Endothelial cell of hepatic sinusoid (primary cell): ENCODE measurements at regions not wholly inside any gene's neighbourhood (a gene's known extent, or its start where the extent isn't known, plus 50 kb on each side); places are given as distances from the start of the nearest gene placed in this dataset.

Experiments used
- in situ Hi-C: cut with HindIII; loops from 2 replicates; pipeline ENCODE4 v1.10.0; 2017; ENCODE audit warnings: low sequenced_read_pairs

DNA sequence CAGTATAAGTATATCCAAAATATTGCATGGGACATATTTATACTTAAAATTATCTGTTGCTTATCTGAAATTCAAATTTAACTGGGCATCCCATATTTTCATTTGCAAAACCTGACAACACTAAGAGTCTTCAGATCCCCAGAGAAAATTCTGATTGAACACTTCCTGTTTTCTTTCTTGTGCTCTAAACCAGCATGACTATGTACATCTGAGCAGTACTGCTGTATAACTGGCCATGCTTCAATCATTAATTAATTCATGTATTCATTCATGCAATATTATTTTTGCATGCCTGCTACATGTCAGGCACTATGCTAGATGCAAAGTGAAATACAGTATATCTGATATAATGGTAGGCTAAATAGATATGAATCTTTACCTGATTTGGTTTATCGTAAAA is 461.2 kb downstream of the TLR4 start:
- in situ Hi-C loops = no loop called here

DNA sequence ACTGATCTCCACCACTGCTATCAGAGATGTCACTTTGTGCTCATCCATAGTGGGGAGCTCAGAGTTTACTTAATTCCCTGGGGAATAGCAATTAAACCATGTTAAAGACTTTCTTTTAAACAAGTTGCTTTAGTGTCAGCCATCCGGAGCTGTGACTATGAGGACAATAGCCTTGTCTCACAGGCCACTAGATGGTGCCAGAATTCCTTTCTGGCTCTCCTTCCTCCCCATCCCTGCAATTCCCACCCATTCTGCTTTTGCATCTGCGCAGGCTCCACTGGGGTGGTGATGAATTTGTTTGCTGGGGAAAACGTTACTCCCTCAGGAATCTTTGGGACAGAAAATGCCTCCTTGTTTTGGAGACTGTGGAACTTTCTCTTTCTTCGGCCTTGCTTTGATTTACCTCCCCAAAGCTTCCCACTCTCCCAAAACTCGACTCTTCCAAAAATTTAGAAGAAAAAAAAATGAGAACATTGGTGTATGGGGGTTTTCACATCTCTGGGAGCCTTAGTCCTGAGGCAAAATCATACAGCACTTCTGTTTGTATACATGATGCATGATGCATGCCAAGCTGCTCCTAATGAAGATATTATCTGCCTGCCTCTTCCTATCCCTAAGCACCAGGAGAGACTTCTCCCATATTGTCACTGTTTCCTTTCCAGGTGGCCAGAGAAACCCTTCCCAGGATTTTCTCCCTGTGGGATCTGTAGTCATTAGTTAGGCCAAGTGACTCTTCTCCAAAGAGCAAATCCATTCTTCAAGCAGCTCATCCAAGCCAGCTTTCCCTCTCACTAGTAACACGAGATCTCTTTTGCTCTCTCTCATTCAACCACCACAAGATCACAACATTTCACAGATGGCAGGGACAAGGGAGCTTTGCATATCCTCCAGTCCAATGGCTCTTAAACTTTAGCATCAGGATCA is 466.1 kb downstream of the TLR4 start:
- in situ Hi-C loops = no loop called here

DNA sequence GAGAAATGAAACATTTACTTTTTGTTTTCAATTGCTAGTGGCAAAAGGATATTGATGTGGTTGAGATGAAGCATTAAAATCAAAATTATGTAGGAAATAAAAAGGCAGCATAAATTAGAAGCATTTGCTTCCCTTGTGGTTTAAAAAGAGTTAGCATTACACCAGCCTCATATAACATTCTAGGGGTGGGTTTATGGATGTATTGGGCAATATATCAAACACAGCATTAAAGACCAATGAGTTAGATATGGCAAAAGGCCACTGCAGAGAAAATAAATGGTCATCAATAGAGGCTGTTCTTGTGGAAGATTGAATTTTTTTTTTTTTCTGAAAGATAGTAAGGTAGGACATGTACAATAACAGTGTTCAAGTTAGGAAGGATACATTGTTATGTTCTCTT is 473.0 kb downstream of the TLR4 start:
- in situ Hi-C loops = no loop called here

DNA sequence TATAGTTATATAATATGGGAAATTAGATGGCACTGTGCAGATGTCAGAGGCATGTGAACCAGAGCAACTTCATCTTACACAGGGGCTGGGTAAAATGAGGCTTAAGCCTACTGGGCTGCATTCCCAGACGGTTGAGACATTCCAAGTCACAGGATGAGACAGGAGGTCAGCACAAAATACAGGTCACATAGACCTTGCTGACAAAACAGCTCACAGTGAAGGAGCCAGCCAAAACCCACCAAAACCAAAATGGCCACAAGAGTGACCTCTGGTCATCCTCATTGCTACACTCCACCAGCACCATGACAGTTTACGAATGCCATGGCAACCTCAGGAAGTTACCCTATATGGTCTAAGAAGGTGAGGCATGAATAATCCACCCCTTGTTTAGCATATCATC is 479.4 kb downstream of the TLR4 start:
- in situ Hi-C loops = no loop called here

DNA sequence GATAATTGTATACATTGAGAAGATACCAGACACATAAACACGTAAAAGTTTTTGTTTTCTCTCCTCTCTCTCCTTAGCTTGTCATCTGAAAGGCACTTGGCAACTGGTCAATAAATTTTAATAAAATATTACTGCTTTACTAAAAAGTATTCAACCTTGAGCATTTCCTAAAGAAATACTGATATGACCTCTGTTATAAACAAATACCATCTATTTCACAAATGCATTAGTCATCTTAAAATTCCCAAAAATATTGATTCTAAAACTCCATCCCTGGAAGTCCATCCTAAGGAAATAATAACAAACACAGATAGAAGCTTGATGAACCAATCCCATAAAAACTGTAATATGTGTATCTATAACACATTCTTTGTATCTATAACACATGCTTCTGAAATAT is 483.2 kb downstream of the TLR4 start:
- in situ Hi-C loops = no loop called here

DNA sequence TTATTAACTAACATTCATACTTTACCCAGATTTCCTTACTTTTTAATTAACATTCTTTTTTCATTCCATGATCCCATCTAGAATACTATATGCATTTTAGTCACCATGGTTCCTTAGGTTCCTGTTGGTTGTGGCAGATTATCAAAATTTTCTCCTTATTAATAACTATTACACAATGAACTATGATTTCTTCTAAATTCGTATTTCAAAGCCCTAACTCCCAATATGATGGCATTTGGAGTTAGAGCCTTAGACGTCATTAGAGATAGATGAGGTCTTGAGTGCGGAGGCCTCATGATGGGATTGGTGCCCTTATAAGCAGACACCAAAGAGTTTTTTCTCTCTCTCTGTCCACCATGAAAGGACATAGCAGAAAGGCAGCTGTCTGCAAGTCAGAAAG is 485.4 kb downstream of the TLR4 start:
- in situ Hi-C loops = no loop called here

DNA sequence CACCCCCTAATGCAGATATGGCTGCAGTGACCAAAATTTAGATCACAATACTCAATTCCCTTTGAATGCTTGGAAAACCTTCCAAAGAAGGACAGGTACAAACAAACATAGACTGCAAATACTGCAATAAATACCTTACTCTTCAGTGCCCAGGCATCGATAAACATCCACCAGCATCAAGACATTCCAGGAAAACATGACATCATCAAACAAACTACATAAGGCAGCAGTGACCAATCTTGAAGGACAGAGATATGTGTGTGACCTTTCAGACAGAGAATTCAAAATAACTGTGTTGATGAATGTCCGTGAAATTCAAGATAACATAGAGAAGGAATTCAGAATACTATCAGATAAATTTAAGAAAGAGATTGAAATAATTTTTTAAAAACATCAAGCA is 488.6 kb downstream of the TLR4 start:
- in situ Hi-C loops = no loop called here

DNA sequence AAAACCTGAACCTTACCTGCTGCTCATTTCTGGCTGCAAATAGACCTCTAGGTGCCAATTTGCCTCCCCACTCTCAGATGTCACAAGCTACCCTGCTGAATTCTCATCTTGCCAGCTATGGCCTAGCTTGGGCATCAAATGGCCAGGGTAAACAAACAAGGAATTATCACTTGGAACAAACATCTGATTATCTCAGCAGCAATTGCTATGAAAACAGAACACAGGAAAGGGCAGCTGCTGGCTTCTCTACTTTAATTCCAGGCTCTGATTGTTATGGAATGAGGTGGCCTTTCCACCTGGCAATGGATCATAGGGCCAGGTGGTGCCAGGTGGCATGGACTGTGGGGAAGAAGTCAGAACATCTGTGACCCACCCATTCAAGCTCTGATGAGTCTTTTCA is 505.1 kb downstream of the TLR4 start:
- in situ Hi-C loops = no loop called here

DNA sequence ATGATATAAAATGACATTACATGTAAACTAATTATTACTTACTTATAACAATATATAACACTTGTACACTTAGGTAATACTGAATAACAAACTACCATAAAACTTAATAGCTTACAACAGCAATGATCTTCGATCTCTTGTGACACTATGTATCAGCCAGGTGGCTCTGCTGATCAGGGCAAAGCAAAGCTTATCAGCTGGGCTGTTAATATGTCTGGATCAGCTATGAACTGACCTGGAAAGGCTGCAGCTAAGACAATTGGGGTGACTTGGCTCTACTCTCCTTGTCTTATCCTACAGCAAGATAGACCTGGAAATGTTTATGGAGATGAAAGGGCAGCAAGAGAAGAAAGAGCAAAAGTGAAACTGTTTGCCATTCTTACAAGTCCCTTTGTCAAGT is 511.3 kb downstream of the TLR4 start:
- in situ Hi-C loops = no loop called here

DNA sequence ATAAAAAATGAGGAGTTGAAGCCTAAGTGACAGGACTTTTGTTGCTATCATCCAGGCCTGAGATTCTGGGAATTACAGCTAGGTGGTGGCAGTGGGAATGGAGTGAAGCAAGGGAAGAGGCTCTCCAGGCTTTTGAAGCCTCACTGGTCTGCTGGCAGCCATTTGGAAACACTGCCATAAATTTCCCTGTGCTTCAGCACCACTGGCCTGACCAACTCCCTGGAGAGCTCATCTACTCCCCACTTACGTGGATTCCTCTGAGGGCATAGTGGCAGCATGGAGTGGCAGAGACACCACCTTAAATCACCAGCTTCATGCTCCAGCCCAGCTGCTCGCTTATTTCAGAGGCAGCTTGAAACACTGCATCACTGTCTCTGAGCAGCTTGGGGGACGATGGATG is 518.2 kb downstream of the TLR4 start:
- in situ Hi-C loops = no loop called here

DNA sequence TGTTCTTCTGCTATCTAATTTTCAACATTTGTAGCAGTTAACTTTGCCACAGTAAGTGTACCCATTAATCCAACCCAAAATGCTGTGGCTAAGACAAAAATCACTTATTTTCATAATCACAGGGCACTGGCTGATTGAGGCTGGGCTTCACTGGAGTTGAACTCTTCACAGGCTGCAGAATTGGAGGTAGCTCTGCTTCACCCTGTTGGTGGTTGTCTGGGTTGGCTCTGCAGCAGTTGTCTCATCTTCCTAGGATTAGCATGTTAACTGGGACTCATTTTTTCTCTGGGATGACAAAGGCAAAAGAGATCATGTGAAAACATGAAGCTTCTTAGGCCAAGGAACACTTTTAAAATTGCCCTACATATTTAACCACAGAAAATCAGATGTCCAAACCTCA is 518.9 kb downstream of the TLR4 start:
- in situ Hi-C loops = no loop called here

DNA sequence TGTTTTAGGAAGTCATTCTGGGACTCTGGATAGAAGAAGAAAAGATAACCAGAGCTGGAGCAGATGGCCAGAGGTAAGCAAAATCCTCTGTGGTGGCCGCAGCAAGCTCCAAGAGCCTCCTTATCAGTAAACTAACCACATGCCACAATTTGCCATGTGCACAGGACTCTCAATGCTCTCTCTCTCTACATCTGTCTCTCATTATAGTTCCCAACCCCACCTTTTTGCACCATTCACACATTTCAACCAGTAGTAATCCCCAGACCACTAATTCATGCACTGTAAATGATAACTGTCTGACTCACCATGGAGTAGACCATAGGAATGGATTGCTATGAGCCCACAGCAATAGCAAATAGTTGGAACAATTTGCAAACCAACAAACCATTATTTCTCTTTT is 526.1 kb downstream of the TLR4 start:
- in situ Hi-C loops = no loop called here

DNA sequence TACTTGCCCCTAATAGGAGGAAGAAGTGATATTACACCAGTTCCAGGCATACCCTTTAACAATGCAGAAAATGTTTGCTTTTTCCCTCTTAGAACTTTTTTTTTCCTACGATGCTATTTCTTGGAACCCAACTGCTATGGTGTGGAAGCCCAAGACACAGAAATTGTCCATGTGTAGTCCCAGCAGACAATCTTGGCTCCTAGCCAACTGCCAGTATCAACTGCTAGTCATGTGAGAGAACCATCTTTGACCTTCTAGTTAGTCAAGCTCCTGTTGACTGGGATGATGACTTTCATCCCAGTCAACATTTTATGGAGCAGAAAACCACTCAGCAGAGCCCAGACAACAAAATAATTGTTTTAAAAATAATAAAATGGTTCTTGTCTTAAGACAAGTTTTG is 532.4 kb downstream of the TLR4 start:
- in situ Hi-C loops = no loop called here

DNA sequence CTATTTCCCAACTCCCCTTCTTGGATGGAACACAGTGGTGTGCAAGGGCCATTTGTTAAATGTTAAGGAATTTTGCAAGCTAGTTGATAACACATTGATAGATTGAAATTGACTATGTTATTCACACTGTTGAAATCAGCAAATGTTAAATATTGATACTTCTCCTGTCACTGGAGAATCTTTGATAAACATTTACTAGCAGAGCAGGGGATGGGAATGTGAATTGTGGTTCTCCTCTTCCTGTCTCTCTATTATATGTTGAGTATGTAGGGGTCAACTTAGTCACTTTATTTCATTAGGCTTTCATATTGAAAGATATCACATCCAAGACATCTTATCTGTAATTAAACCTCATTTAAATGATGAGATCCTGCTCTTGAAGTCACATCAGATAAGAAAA is 533.9 kb downstream of the TLR4 start:
- in situ Hi-C loops = no loop called here

DNA sequence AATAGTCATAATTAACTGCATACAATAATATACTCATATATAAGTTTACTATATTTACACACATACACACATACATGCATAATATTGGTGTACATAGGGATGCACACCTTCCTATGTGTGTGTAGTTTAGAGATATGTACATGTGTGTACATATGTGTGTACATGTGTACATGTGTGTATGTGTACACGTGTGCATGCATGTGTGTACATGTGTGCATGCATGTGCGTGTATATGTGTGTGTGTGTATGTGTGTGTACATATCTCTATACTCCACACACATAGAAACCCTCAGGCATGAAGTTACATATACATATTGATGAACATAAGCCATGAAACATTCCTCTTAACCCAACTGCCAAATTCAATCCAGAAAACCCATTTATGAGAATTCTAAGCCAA is 547.8 kb downstream of the TLR4 start:
- in situ Hi-C loops = no loop called here

DNA sequence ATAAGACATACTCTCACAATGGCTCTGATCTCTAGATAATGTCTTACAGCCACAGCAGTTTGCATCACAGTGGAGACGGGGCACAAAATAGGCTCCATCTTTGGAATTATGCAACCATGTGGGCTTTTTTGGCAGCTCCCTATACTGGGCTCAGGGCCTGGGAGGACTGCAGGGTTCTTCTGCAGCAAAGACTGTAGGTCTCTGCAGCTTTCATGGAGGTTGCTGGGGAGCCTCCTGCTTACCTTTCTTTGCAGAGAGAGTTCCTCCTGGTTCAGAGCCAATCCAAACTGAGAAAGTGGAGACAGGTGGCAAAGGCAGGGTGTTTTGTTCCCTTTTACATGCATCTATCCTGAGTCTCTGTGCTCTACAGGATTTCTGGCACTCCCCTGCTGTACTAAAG is 558.0 kb downstream of the TLR4 start:
- in situ Hi-C loops = no loop called here

DNA sequence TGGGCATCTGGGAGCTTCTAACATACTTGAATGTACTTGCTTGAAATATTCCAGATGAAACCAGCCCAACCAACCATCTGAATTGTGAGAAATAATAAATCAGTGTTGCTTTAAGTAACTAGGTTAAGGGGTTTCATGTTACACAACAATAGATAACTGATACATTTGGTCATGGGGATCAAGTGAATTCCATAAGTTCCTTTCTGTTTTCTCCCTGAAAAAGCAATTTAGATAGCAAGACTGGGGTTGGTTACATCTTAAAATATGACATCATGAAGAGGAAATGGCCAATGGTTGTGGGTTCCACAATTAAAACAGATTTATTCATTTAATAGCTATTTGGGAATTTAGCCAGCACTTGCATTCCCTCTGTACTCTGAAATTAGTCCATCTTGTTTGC is 559.7 kb downstream of the TLR4 start:
- in situ Hi-C loops = no loop called here

DNA sequence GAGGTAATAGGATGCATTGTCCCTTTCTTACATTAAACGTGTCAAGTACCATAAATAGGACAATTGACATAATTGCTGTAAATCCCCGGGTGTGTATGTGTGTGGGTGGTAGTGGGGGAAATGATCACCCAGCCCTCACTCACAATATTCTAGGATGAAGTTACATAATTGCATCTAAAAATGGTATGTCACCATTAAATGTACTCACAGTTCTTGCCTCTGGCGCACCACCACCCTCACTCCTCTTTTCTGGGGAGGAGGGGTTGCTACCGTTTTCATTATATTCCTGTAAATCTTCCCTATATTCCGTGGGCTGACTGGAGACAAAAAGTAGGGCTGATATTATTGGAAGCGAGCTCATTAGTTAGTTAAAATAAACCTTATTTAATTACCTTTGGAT is 563.8 kb downstream of the TLR4 start:
- in situ Hi-C loops = no loop called here

DNA sequence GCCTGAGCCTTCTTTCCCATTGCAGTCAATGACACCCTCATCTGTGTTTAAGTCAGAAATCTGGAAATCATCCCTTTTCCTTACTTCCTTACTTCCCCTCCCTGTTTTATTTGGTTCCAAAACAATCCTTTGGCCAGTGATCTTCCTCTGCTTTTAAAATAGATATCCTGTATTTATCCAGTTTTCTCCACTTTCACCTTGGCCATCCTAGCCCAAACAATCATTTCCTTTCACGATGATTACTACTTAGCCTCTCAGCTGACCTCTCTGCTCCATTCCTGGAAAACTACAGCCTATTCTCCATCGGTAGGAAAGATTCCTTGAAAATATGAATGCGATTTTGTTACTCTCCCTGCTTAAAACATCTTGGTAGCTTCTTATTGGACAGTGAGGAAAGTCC is 565.4 kb downstream of the TLR4 start:
- in situ Hi-C loops = no loop called here

DNA sequence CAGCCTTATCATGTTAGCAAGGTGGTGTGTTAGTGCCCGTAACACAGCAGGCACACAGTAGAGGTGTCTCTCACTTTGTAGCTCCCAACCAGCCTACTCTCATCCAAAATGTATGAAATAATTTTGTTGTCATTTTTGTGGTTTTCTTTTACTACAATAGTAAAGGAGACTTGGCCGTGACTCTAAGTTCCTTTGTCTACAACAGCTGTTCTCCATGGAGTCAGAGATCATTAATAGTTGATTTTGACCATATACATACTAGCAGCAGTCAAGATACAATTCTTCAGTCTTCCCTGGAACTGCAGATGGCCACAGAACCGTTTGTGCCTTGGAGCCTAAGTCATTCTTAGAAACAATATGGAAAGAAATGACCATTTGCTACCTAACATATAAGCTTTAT is 567.1 kb downstream of the TLR4 start:
- in situ Hi-C loops = no loop called here

DNA sequence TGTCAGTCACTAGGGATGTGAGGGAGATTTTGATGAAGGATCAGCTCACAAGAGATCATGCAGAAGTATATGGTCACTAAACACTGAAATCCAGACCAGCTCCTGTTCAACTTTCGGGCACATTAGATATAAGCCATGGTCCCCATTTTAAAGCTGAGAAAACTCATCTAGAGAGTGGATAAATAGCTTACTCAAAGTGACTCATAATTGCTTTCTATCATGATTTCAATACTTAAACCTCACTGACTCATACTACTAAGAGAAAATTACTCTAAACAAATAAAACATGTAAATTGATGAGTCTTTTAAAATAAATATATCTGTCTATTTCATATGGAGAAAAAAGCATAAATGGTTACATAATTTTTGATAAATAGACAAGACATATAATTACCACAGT is 567.7 kb downstream of the TLR4 start:
- in situ Hi-C loops = no loop called here

DNA sequence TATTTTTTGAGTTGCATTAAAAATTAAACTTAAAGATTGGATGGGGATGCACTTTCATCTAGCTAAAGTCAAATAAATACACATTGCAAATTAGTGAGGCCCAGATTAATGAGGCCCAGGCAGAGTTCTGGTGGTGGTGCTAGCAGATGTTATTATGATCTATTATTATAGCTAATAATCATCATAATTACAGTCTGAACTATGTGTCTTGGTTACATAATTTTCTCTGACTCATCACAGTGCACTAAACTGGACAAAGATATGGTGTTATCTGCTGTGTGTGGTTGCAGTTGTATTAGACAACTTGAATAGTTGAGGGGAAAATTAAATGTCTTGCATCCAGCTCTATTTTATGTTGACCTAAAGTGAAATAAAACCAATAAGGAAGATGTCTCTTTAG is 568.8 kb downstream of the TLR4 start:
- in situ Hi-C loops = no loop called here

DNA sequence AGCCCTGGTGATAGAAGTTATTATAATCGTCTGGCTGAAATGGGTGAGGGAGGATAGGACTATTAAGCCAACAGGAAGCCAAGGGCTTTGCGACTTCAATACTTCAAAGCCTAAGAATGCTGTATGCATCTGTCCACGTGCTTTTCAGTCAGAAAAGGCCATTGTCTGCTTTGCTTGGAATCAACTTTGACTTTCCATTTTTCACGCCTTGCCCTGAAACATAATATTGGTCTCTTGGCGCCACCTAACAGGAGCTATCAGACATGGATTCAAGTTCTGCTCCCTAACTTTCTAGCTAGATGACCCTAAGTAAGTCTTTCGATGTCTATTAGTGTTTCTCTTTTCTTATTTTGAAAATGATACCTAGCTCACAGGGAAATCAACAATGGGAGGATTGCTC is 572.6 kb downstream of the TLR4 start:
- in situ Hi-C loops = no loop called here
